CD4-positive, alpha-beta T cell treated with Interleukin-12 subunit alpha and Interleukin-12 subunit beta, for 1 hour (primary cell): ENCODE measurements at regions not wholly inside any gene's neighbourhood (a gene's known extent, or its start where the extent isn't known, plus 50 kb on each side); places are given as distances from the start of the nearest gene placed in this dataset.
"Not testable (repeated sequence)": the region's sequence is repeated elsewhere in the genome, so short reads cannot be mapped to it uniquely, and the experiment has no call there.

Experiments used
- DNase-seq: peaks from one replicate; pipeline ENCODE4 v3.0.0-alpha.2; 2020

DNA sequence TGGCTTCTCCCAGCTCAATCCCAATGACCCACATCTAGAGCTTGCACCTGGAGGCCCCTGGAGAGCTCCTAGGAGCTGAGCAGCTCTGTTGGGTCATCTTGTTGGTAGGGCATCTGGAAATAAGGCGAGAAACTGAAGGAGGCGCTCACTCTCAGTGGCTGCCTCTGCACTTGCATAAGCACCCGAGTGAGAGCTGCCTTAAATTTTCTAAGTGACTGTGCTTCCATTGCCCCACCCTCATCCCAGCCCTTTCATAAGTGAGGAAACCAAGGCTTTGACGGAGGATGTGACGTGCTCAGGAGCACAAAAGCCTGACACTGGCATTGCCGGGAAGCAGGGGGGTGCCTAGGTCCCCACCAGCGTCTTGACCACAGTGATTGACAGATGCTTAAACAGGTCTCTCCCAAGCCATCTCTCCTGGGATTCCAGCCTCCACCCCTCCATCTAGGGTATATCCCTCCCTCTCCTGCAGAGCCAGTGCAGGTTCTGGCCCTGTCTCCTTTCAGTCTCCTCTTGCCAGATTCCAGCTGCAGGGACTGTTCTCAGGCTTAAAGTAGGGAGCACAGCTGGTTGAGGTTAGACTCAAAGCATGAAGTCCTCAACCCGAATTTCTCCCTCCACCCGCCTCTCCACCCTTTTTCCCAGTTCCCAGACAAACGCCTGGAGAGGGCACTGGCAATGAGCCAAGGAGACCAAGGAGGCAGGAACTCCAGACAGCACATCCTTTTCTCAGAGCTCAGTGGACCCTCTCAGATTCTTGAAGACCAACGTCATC lies 113.7 kb downstream of the IRX5 start:
- DNase-seq, result no peak

DNA sequence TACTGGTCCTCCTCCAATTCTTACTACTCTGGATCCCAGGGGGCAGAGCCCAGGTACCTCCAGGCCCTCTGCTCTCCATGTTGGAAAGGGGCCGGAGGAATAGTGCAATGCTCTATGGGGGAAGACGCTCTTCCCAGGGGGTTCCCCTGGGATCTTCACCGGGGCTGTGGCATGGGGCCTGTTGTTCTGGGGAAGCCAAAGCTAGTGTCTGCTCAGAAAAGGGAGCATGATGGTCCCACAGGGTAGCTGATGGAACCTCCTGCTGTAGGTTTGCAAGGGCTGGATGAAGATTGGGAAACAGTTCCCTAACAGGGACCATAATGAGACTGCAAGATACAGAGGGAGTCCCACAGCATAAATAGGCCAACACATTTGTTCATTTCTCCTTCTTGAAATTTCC lies 114.7 kb downstream of the IRX5 start:
- no peak for DNase-seq

DNA sequence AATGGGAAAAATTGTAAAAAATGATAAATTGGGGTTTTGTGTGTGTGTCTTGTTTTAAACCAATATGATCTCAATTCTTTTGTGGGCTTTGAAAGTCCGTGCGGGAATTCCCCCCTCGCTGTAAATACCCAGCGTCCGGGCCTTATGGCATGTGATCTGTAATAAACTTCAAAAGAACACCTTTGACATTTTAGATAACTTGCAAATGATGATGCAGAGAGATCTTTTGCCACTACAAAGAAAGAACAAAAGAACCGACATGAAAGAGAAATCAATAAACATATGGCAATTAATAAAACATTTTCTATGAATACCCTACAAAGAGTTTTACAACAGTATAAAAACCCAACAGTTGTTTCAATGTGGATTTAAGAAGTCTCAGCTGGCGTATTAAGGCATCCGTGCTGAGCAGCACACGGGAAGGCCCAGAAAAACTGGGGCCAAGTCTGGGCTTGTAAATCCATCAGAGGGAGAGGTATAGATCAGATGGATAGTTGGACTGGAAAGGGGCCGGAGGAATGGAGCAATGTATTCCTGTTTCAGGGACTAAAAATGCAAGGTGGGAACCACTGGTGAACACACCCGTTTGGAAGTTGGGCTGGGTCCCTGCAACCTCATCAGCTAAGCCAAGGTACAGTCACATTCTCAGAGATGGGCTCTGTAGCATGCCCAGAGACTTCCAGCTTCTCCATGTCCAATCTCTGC lies 115.2 kb downstream of the IRX5 start:
- DNase-seq, result no peak

DNA sequence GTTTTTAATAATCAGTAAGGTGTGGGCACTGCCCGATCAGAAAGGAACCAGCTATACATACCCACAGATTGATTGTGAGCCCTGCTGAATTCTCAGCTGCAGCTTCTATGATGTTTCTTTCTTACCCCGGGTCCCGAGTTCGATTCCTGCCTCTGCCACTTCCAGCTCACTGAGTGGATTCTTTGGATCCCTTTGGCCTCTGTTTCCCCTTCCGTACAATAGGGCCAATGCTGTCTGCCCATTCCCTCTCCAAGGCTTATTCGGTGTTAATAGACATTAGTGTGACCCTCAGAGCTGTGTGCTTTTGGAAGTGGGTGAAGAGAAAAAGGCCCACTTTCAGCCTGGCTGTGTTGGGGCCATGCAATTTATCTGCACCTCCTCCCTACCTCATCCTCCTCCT lies 115.8 kb downstream of the IRX5 start:
- no peak for DNase-seq

DNA sequence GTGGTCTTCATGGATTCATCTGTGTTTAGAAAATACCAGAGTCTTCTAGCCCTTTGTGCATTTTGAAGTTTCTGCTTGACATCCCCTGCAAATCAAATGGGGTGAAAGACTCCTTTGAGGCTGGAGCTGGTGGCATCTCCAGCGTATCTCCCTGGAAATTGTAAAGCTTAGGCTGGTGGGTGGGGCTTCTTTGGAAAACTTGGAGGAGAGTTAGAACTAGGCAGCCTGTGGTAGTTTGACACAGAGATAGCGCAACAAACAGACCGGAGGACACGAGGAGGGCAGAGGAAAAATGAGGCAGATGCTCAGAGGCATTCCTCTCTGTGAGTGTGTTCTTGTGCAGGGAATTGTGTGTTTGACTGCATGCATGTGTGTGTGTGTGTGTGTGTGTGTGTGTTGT lies 116.3 kb downstream of the IRX5 start:
- DNase-seq, result no peak

DNA sequence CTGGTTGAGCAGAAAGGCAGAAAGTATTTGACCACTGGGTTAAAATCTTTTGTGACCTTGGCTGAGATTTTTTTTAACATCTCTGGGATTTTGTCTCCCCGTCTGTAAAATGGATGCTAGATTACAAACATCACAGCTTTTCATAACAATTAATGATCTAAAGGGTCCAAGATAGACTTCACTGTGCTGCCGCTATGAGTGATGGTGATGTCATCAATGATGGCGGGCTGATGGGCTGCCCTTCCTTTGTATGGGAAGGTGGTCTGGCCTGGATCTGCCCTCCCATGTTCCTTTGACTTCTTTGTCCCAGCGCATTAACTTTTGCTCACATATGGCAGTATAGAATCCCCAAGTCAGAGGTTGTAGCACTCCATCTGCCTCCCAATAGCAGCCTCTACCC lies 116.7 kb downstream of the IRX5 start:
- no peak for DNase-seq

DNA sequence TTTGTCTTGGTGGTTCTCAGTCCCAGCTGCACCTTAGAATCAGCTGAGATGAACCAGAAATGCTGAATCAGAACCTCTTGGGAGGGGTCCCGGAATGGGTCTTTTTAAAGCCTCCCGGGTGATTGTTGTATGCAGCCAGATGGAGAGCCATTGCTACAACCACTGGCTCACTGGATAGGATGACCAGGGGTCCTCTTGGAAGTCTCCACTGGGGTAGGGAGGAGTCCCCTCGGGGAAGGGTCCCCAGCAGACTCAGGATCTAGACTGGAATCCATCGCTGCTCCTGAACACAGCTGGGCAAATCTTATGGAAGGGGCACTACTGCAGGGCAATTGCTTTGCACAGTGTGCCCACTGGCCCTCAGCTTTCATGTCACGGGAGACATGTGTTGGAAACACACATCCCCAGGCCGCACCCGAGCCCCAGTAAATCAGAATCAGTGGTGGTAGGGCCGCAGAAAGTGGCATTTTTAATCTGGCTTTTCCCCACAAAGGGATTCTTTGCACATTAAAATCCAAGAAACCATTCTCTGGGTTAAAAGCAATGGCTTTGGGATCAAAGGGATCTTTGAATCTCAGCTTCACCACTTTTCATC lies 117.3 kb downstream of the IRX5 start:
- no peak for DNase-seq

DNA sequence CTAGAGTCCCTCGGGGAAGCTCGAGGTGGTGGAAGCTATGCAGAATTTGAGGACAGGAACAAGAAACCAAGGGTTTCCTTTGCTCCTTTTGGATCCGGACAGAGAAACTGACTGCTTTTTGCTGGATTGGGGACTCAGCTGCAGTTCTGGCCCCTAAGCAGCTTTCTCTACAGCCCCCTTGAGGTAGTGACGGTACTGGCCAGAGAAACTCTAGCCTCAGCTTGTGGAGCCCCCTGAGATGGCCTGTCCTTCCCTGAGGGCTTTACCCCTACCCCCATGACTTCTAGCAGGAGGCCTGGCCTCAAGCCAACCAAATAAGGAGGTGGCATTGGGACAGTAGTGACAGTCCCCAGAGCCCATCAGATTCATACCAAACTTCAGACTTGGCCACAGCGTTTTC lies 118.1 kb downstream of the IRX5 start:
- DNase-seq, result no peak

DNA sequence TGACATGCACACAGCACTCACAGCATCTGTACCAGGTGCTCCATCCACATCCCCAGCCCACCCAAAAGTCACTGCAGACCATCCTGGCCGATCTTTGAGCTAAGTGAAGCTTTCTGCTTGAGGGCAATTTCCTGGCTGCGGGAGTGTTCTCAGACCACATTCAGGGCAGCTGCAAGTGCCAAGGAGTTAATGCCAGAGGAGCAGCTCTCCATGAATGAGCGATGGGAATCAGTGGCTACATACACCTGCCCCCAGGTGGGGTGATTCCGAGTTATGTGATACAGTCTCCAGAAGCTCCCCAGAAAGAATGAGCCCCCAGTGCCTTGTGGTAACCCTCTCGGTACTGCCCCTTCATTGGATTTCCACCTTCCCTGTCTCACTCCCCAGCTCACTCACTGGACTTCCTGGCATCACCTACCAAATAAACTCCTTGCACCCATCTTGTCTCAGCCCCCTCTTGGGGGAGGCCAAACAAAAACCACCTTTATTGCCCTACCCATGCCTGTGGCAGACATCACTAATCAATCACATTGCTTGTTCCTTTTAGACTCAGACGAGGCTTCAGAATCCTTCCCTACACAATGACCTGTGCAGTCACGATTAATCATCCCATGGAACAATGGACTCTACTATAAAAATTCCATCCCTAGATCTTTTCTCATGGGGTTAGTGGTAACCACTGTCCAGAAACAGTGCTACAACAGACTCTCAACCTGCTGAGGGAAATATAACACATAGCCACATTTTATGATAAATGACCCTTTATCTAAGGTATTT lies 121.1 kb downstream of the IRX5 start:
- DNase-seq, result no peak

DNA sequence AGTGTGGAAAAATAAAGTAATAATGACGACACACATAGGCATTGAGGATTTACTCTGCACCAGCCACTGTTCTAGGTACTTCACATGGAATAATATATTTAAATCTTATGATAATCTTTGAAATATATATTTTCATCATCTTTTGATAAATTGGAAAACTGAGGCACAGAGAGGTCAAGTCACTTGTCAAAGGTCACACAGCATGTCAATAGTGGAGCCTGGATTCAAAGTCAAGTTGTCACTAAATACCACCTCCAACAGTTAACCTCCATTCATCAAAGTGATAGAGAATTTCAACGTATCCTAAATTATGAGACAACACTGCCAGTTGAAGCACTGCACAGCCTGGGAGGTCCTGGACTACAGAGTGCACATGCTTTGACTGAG lies 121.7 kb downstream of the IRX5 start:
- no peak for DNase-seq

DNA sequence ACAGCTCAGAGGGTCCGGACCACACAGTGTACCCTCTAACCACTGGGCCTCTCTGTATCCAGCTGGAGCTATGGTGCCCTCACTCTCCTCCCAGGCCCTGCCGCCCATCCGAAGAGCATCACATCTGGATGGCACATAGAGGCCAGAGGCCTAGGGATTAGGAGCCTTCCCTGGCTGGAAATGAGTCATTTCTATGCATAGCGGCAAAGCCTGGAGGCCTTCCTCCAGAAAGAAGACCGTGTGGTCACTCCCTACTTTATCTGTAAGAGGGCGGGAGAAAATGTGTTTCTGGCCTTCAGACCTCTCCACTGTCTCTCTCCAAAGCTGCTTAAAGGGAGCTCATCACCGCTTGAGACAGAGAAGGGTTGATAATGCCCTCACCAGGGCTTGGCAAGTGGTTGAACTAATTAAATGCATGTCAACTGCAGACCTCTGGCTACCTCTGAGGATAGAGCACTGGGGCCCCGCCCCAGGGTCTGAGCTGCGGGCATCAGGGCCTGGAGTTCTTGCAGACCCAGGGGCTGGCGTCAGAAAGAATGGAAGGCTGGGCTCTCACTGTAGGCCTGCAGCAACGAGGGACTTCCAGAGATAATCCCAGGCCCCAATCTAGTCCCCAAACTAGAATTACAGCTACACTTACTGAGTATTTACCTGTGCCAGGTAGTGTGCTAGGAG lies 122.2 kb downstream of the IRX5 start:
- DNase-seq, result no peak

DNA sequence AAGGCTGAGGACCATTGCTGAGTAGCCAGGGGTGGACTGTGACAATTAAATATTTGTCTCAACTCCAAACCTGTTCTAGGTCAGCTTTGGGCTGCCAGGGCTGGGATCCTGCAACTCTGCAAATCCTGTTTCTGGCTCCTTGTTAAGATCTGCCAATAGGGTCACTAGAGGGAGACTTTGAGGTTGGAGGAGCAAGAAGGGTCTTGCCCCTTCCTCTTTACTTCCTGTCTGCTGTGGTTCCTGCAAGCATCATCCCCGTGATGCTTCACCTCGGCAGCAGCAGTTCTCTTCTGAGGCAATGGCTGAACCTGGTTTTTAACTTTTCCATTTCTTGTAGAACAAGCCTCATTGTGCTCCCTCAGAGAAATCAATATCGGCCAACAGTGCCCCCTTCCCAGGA lies 124.6 kb downstream of the IRX5 start:
- no peak for DNase-seq

DNA sequence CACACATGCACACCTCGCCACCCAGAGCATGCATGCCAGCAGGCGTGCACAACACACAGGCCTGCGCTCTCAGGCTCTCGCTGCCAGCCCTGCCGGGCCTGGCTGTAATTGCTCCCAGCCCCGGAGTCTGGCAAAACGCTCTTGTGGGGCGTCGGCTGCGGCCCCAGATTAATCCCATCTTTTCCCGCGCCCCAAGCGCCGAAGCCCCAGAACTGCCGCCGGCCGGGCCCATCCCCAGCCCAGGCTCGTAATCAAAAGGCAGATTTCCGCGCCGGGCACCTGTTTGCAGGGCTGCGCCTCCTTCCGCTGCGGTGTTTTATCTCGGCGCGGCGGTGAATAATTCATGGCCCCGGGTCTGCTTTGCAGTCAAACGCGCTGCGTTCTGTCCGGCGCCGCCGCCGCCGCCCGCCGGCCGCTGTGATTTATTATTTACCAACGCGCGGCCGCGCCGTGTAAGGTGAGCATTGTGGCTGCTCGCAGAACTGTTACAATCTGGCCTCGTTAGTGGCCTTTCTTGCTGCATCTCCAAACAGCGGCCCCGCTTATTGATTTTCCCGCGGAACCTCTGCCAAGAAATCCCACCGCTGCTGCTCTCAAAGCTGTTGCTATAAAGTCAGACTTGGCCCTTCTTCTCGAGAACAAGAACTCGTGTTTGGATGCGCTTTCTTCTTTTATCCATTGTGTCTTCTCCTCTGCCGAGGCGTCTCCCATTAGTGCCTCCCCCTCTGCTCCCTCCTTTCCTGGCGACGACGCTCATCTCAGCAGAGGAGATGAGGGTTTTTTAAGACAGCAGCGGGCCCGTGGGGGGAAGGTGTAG lies 126.1 kb downstream of the IRX5 start:
- no peak for DNase-seq

DNA sequence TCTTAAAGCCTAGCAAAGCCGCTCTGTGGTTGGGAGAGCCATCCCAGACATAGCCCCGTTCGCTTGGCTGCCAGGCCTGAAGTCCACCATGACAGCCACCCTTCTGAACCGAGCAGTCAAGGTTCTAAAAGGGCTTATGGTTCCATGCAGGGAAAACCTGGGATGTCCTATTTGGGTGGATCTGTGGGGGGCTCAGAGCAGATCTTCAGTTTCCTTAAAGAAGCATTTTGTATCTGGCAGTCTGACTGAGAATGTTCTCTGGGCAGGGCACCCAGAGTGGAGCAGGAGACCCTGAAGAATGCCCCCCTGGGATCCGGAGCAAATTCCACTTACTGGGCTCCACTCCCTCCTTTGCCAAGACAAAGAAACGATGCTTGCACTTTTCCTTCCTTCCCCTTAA lies 127.2 kb downstream of the IRX5 start:
- DNase-seq, result no peak

DNA sequence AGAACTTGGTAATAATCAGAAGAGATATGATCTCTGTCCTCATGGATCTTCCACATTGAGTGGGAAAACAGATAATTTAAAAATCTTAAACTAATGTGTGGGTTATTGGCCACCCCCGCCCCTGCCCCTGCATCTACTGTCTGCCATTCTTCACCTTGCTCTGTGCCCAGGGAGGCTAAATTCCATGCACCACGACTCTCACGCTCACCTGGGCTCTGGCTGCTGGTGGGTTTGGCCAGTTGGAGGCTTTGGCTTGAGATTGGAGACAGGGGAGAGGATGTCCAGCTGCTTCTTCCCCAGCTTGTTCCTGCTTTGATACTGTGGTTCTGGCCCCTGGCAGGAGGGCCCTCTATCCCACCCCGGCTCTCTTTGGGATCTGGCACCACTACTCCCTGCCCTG lies 127.9 kb downstream of the IRX5 start:
- no peak for DNase-seq

DNA sequence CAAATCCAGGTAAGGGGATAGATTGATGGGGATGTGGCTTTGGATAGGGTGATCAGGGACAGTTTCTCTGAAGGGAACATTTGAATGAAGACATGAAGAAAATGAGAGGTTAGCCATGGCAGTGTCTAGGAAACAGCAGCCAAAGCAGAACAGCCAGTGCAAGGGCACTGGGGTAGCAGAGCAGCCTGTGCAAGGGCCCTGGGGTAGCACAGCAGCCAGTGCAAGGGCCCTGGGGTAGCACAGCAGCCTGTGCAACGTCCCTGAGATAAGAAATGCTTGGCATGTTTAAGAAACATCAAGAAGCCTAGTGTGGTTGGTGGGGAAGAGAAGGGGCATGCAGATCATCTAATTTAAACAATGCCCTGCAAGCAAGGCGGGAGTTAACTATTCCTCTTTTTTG lies 128.5 kb downstream of the IRX5 start:
- no peak for DNase-seq

DNA sequence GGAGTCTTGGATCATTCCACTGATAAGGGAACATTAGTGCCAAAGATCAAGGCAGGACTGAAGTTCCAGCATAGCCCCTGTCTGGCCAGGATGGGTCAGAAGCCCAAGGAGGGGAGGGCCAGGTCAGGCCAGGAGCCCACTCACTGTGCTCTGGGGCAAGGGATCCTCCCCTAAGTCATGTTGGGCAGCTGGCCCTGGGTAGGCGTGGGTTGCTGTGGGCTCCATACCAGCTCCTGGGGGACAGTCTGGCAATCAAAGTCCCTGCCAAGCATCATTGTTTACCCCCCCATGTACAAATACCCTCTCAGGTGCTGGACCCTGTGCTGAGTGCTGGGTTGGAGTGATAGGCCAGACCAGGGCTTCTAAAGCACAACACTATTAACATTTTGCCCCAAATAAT lies 130.5 kb downstream of the IRX5 start:
- DNase-seq, result no peak

DNA sequence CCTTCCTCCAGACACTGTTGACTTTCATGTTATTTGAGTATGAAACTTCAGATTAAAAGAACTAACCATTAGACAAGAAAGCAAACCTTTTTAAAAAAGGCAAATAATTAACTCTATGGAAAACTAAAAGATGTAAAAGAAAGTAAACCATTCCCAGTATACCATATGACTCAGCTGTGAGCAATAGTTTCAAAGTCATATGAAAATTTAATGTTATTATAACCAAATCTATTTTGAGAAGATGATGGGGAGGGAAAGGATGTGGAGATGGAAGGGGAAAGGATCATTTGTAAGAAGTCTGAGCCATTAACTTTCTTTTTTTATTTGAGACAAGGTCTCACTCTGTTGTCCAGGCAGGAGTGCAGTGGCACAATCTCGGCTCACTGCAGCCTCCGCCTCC lies 131.8 kb downstream of the IRX5 start:
- DNase-seq, result no peak

DNA sequence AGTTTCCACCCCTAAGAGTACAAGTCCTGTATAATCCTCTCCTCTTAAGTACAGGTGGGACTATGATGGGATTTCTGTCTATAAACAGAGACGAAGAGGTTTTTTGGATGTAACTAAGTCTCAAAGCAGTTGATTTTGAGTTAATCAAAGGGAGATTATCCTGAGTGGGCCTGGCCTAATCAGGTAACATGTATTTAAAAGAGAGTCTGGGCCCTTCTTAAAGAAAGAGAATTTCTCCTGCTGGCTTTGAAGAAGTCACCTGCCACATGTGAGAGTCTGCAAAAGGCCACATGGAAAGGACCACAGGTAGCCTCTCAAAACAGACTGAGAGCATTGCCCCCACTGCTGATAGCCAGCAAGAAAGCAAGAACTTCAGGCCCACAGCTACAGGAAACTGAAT lies 142.3 kb downstream of the IRX5 start:
- no peak for DNase-seq

DNA sequence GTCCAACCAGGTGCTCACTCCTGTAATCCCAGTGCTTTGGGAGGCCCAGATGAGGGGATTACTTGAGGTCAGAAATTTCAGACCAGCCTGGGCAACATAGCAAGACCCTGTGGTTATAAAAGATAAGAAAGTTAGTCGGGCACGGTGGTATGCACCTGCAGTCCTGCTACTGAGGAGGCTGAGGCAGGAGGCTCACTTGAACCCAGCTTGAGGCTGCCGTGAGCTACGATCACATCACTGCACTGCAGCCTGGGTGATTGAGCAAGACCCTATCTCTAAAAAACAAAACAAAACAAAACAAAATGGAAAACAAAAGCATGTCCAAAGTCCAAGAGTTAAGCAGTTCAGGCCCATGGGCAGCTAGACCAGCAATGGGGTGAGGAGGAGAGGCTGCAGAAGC lies 143.2 kb downstream of the IRX5 start:
- no peak for DNase-seq

DNA sequence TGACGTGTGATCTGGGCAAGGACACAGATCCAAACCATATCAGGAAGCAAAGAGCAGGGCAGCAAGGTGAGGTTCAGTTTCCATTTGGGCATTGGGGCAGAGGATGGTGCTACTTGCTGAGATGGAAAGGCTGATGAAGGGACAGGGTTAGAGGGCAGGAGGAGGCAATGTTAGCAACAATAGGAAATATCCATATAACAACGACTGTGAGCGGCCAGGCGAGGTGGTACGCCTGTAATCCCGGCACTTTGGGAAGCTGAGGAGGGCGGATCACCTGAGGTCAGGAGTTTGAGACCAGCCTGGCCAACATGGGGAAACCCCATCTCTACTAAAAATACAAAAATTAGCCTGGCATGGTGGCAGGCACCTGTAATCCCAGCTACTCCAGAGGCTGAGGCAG lies 144.5 kb downstream of the IRX5 start:
- DNase-seq, result not testable (repeated sequence)

DNA sequence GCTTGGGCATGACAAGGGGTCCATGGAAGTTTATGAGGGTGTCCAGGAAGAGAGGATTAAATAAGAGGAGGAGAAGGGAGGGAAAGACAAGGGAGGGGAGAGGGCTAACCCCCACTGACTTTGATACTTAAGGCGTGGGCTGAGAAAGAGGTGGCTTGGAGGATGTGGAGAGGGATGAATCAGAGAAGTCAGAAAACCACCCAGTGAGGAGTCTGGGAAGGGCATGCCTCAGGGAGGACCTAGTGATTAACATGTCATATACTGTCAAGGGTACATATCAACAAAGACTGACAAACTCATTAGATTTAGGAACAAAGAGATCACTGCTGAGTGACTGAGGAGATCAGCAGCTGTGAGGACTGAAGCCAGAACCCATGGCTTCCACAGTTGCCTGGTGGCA lies 145.4 kb downstream of the IRX5 start:
- DNase-seq, result no peak
